WTC11 (cell line): ENCODE measurements at regions not wholly inside any gene's neighbourhood (a gene's known extent, or its start where the extent isn't known, plus 50 kb on each side); places are given as distances from the start of the nearest gene placed in this dataset.

Source experiments
- ATAC-seq: fragments of 200-7000 bp; cut with Tn5 transposase; 2 replicates; pipeline ENCODE4 v1.10.0; 2021; ENCODE audit warnings: mild to moderate bottlenecking, moderate library complexity
- CTCF ChIA-PET: fragments of 300-600 bp; sonication (Branson Sonifier 250); formaldehyde crosslinking; loops from one replicate; lab custom pipeline; 2021; ENCODE audit warnings: antibody characterized with exemption; lab: Charles Lee
- POLR2A ChIA-PET: fragments of 350-600 bp; sonication (Branson Sonifier 250); formaldehyde crosslinking; loops from one replicate; lab custom pipeline; 2021; ENCODE audit warnings: antibody characterized with exemption; lab: Charles Lee
- DNase-seq: peaks from one replicate; pipeline ENCODE4 v3.0.0; 2021; ENCODE audit warnings: low spot score
- H3K27ac Mint-ChIP-seq: 2 replicates; pipeline ENCODE4 v1.8.0; 2021; ENCODE audit warnings: mixed read lengths
- H3K27me3 Mint-ChIP-seq: 2 replicates; pipeline ENCODE4 v1.8.0; 2021; ENCODE audit warnings: low read depth, mild to moderate bottlenecking, moderate library complexity, mixed read lengths
- H3K36me3 Mint-ChIP-seq: 2 replicates; pipeline ENCODE4 v1.8.0; 2021; ENCODE audit warnings: mixed read lengths
- H3K4me1 Mint-ChIP-seq: 2 replicates; pipeline ENCODE4 v1.8.0; 2022; ENCODE audit warnings: mixed read lengths
- H3K4me3 Mint-ChIP-seq: 2 replicates; pipeline ENCODE4 v1.8.0; 2021; ENCODE audit warnings: mild to moderate bottlenecking, moderate library complexity, mixed read lengths
- H3K9me3 Mint-ChIP-seq: 2 replicates; pipeline ENCODE4 v1.8.0; 2021; ENCODE audit warnings: mixed read lengths
- AR ChIP-seq: fragments of 250-450 bp; sonication (Bioruptor Pico); IDR thresholded peaks from 2 replicates; pipeline ENCODE4 v1.9.0; 2021; ENCODE audit warnings: mild to moderate bottlenecking
- ARID4B ChIP-seq: sonication (generic); formaldehyde crosslinking; IDR thresholded peaks from 2 replicates; pipeline ENCODE4 v1.8.0; 2023; ENCODE audit warnings: missing genetic modification reagents, mild to moderate bottlenecking, borderline replicate concordance
- ESRRA ChIP-seq: sonication (generic); formaldehyde crosslinking; IDR thresholded peaks from 2 replicates; pipeline ENCODE4 v1.8.1; 2022; ENCODE audit warnings: mild to moderate bottlenecking, missing genetic modification reagents, borderline replicate concordance
- FOXJ3 ChIP-seq: sonication (generic); formaldehyde crosslinking; IDR thresholded peaks from 2 replicates; pipeline ENCODE4 v1.9.0; 2021; ENCODE audit warnings: missing genetic modification reagents, mild to moderate bottlenecking, borderline replicate concordance
- FOXK1 ChIP-seq: sonication (generic); formaldehyde crosslinking; IDR thresholded peaks from 2 replicates; pipeline ENCODE4 v1.8.0; 2022; ENCODE audit warnings: mild to moderate bottlenecking, moderate library complexity, missing genetic modification reagents
- FOXP1 ChIP-seq: sonication (generic); formaldehyde crosslinking; IDR thresholded peaks from 2 replicates; pipeline ENCODE4 v1.8.0; 2022; ENCODE audit warnings: missing genetic modification reagents, mild to moderate bottlenecking, moderate library complexity, borderline replicate concordance
- HMGA2 ChIP-seq: fragments of 250-450 bp; sonication (Bioruptor Pico); IDR thresholded peaks from 2 replicates; pipeline ENCODE4 v1.4.0; 2021; ENCODE audit warnings: mild to moderate bottlenecking, moderate library complexity
- JAZF1 ChIP-seq: fragments of 250-450 bp; sonication (Bioruptor Pico); IDR thresholded peaks from 2 replicates; pipeline ENCODE4 v1.9.0; 2021; ENCODE audit warnings: moderate library complexity, mild to moderate bottlenecking, inconsistent platforms
- MAX ChIP-seq: sonication (generic); formaldehyde crosslinking; IDR thresholded peaks from 2 replicates; pipeline ENCODE4 v1.8.0; 2022; ENCODE audit warnings: mild to moderate bottlenecking, missing genetic modification reagents
- NFE2L1 ChIP-seq: sonication (generic); formaldehyde crosslinking; IDR thresholded peaks from 2 replicates; pipeline ENCODE4 v1.8.1; 2023; ENCODE audit warnings: missing genetic modification reagents
- NFYB ChIP-seq: sonication (generic); formaldehyde crosslinking; conservative IDR thresholded peaks from 2 replicates; pipeline ENCODE4 v1.8.0; 2022; ENCODE audit warnings: low read depth, missing genetic modification reagents
- NR2C2 ChIP-seq: sonication (generic); formaldehyde crosslinking; IDR thresholded peaks from 2 replicates; pipeline ENCODE4 v1.8.0; 2022; ENCODE audit warnings: mild to moderate bottlenecking, missing genetic modification reagents
- PRDM15 ChIP-seq: sonication (generic); formaldehyde crosslinking; IDR thresholded peaks from 2 replicates; pipeline ENCODE4 v1.8.0; 2022; ENCODE audit warnings: missing genetic modification reagents
- USF2 ChIP-seq: sonication (generic); formaldehyde crosslinking; IDR thresholded peaks from 2 replicates; pipeline ENCODE4 v1.8.1; 2023; ENCODE audit warnings: mild to moderate bottlenecking, missing genetic modification reagents, moderate library complexity

GRCh38 chr18:38961880-38962279, 1396.3 kb upstream of the CELF4 start (continued):
- TF ChIP-seq ARID4B (CRISPR knock-in tag) (no peak), NR2C2 (no peak), FOXJ3 (CRISPR knock-in tag) (no peak)

- no peaks in the 10 kb centered on the region for H3K36me3 Mint-ChIP-seq
- ATAC-seq = no peak
- peaks cover 32% of the 10 kb centered on the region for H3K4me1 Mint-ChIP-seq
- DNase-seq = no peak
- H3K9me3 Mint-ChIP-seq = no peaks in the 10 kb centered on the region
- CTCF ChIA-PET = no interaction called here
- H3K27ac Mint-ChIP-seq = no peak overlapping the region
- H3K4me3 Mint-ChIP-seq = no peak overlapping the region
- TF ChIP-seq NFYB (CRISPR knock-in tag) (no peak), PRDM15 (CRISPR knock-in tag) (no peak), FOXP1 (no peak), HMGA2 (CRISPR knock-in tag) (no peak), ESRRA (CRISPR knock-in tag) (no peak), JAZF1 (no peak), USF2 (no peak), NFE2L1 (CRISPR knock-in tag) (no peak), AR (no peak), FOXK1 (no peak), MAX (CRISPR knock-in tag) (no peak)
- TF ChIP-seq, all 79 proteins: peak for 0
- POLR2A ChIA-PET = no interaction called here
- no peaks in the 10 kb centered on the region for H3K27me3 Mint-ChIP-seq
Observed at GRCh38 chr18:38957736-38958135, 1392.1 kb upstream of the CELF4 start.
